ENCODE measurements at regions not wholly inside any gene's neighbourhood (a gene's known extent, or its start where the extent isn't known, plus 50 kb on each side); places are given as distances from the start of the nearest gene placed in this dataset.

DNA sequence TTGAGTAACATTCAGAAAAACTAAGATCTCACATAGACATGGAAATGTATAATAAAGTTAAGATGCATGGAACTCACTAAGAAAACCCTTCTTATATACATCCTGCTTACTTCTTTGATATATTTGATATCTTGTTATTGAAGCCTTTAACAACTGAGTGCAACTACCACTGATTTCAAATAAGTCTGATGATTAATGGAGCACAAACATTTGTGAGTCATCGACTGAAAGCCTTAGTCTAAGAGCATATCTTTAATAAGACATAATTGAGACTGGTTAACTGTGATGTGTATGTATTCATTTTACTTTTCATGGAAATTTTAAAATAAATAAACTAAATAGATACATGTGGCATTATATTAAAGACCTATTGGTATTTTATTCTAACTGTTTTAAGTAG lies 740.5 kb downstream of the EPHA3 start:
- no peaks in the 10 kb centered on the region for H3K9me3 Mint-ChIP-seq (ENCODE audit: insufficient read depth)
- ChIA-PET POLR2A (no interaction called here), CTCF (no interaction called here)
- no peak for ATAC-seq (ENCODE audit: low read depth)
- H3K27me3 Mint-ChIP-seq: no peaks in the 10 kb centered on the region
- no peaks in the 10 kb centered on the region for H3K27me3 ChIP-seq (replicated peaks in 1 of 4; ENCODE audit: control extremely low read depth in 1 of 4, control insufficient read depth in 3 of 4, insufficient read depth in 4 of 4, low read length in 3 of 4)
- no peak overlapping the region for H3K4me2 ChIP-seq (replicated peaks; ENCODE audit: low read depth, low read length, poor library complexity, severe bottlenecking)
- no CpG with 5 or more reads among the region's 1 CpG for WGBS (ENCODE audit: insufficient coverage)
- no peak for DNase-seq
- H2AFZ ChIP-seq (ENCODE audit: insufficient read depth, low read depth, low read length, poor library complexity, severe bottlenecking): no peak overlapping the region
- no peaks in the 10 kb centered on the region for H3K79me2 ChIP-seq (ENCODE audit: control insufficient read depth, insufficient read depth, low read length)
- peaks cover 0 to 1% (median 0%) of the 10 kb centered on the region in 3 donors for H3K9me3 ChIP-seq (ENCODE audit: control extremely low read depth in 1 of 3, control insufficient read depth in 2 of 3, insufficient read depth in 1 of 3, low read length in 2 of 3)
- no peak overlapping the region for H3K27ac Mint-ChIP-seq
- H3K4me3 ChIP-seq (ENCODE audit: control extremely low read depth in 1 of 5, extremely low read depth in 1 of 5, insufficient read depth in 1 of 5, low read depth in 2 of 5, low read length in 4 of 5): no peak overlapping the region
- TF ChIP-seq, protein P1, sequence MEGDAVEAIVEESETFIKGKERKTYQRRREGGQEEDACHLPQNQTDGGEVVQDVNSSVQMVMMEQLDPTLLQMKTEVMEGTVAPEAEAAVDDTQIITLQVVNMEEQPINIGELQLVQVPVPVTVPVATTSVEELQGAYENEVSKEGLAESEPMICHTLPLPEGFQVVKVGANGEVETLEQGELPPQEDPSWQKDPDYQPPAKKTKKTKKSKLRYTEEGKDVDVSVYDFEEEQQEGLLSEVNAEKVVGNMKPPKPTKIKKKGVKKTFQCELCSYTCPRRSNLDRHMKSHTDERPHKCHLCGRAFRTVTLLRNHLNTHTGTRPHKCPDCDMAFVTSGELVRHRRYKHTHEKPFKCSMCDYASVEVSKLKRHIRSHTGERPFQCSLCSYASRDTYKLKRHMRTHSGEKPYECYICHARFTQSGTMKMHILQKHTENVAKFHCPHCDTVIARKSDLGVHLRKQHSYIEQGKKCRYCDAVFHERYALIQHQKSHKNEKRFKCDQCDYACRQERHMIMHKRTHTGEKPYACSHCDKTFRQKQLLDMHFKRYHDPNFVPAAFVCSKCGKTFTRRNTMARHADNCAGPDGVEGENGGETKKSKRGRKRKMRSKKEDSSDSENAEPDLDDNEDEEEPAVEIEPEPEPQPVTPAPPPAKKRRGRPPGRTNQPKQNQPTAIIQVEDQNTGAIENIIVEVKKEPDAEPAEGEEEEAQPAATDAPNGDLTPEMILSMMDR (IDR thresholded peaks at IDR 0.05): no peak
- TF ChIP-seq EZH2 (IDR thresholded peaks at IDR 0.05; ENCODE audit: borderline replicate concordance, insufficient read depth, low read depth, low read length, poor library complexity, severe bottlenecking): no peak
- intact Hi-C loops (cut with micrococcal nuclease): no loop called here
- H3K36me3 ChIP-seq (replicated peaks in 1 of 2; ENCODE audit: control extremely low read depth in 1 of 2, control insufficient read depth in 1 of 2, extremely low read depth in 1 of 2, insufficient read depth in 2 of 2, low read length in 1 of 2): no peaks in the 10 kb centered on the region
- H3K9ac ChIP-seq (ENCODE audit: low read length): no peak overlapping the region
- no peaks in the 10 kb centered on the region for H3K4me1 Mint-ChIP-seq
- no peaks in the 10 kb centered on the region for H3K4me1 ChIP-seq (ENCODE audit: control insufficient read depth in 2 of 2, insufficient read depth in 2 of 2, low read length in 2 of 2)
- H3K4me3 Mint-ChIP-seq: no peak overlapping the region
- H4K20me1 ChIP-seq (ENCODE audit: control insufficient read depth, insufficient read depth, low read length, poor library complexity, severe bottlenecking): no peaks in the 10 kb centered on the region
- H3K27ac ChIP-seq (ENCODE audit: low read length in 2 of 2): no peak overlapping the region

DNA sequence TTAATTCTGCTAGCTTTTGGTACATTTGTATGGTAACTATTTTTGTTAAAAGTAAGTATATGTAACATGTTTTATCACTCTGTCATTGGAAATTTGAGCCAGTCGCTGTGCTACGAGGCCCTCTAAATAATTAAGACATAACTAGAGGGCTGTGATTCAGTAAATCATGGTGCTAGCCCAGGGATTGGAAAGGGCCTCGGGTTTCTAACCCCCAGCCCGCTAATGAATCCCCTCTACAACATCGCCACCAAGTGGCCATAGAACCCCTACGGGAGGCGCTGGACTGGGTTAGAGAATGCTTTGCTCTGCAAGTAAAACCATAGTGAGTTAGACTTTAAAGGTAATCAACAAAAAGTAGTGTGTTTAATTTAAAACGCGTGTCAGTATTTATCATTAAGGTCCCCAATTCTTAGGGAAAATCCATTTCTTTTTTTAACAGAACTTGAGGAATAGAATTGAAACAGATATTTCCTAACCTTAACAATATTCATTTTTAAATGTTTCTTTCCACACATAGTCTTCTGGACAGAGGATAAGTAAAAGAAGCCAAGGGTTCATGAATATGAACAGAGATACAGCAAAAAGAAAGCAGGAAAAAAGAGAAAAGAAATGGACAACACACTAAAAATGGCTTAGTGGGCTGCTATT lies 744.7 kb downstream of the EPHA3 start:
- Histone ChIP-seq H3K27ac (ENCODE audit: low read length in 2 of 2) (no peak overlapping the region), H3K9me3 (ENCODE audit: control extremely low read depth in 1 of 3, control insufficient read depth in 2 of 3, insufficient read depth in 1 of 3, low read length in 2 of 3) (peaks cover 0 to 1% (median 0%) of the 10 kb centered on the region in 3 donors), H2AFZ (ENCODE audit: insufficient read depth, low read depth, low read length, poor library complexity, severe bottlenecking) (no peak overlapping the region), H3K4me3 (ENCODE audit: control extremely low read depth in 1 of 5, extremely low read depth in 1 of 5, insufficient read depth in 1 of 5, low read depth in 2 of 5, low read length in 4 of 5) (no peak overlapping the region), H3K27me3 (replicated peaks in 1 of 4; ENCODE audit: control extremely low read depth in 1 of 4, control insufficient read depth in 3 of 4, insufficient read depth in 4 of 4, low read length in 3 of 4) (no peaks in the 10 kb centered on the region), H3K4me1 (ENCODE audit: control insufficient read depth in 2 of 2, insufficient read depth in 2 of 2, low read length in 2 of 2) (no peaks in the 10 kb centered on the region), H3K79me2 (ENCODE audit: control insufficient read depth, insufficient read depth, low read length) (no peaks in the 10 kb centered on the region), H4K20me1 (ENCODE audit: control insufficient read depth, insufficient read depth, low read length, poor library complexity, severe bottlenecking) (no peaks in the 10 kb centered on the region), H3K4me2 (replicated peaks; ENCODE audit: low read depth, low read length, poor library complexity, severe bottlenecking) (no peak overlapping the region), H3K9ac (ENCODE audit: low read length) (no peak overlapping the region), H3K36me3 (replicated peaks in 1 of 2; ENCODE audit: control extremely low read depth in 1 of 2, control insufficient read depth in 1 of 2, extremely low read depth in 1 of 2, insufficient read depth in 2 of 2, low read length in 1 of 2) (no peaks in the 10 kb centered on the region)
- Mint-ChIP-seq H3K27ac (no peak overlapping the region), H3K27me3 (no peaks in the 10 kb centered on the region), H3K9me3 (ENCODE audit: insufficient read depth) (no peaks in the 10 kb centered on the region), H3K4me1 (no peaks in the 10 kb centered on the region), H3K4me3 (no peak overlapping the region)
- DNase-seq (no peak), ATAC-seq (ENCODE audit: low read depth) (no peak)
- no CpG with 5 or more reads among the region's 9 CpGs for WGBS (ENCODE audit: insufficient coverage)
- ChIA-PET CTCF (no interaction called here), POLR2A (no interaction called here)
- intact Hi-C loops (cut with micrococcal nuclease): no loop called here
- TF ChIP-seq EZH2 (IDR thresholded peaks at IDR 0.05; ENCODE audit: borderline replicate concordance, insufficient read depth, low read depth, low read length, poor library complexity, severe bottlenecking): no peak
- TF ChIP-seq, protein P1 (IDR thresholded peaks at IDR 0.05): no peak
